ENCODE measurements at regions not wholly inside any gene's neighbourhood (a gene's known extent, or its start where the extent isn't known, plus 50 kb on each side); places are given as distances from the start of the nearest gene placed in this dataset.

DNA sequence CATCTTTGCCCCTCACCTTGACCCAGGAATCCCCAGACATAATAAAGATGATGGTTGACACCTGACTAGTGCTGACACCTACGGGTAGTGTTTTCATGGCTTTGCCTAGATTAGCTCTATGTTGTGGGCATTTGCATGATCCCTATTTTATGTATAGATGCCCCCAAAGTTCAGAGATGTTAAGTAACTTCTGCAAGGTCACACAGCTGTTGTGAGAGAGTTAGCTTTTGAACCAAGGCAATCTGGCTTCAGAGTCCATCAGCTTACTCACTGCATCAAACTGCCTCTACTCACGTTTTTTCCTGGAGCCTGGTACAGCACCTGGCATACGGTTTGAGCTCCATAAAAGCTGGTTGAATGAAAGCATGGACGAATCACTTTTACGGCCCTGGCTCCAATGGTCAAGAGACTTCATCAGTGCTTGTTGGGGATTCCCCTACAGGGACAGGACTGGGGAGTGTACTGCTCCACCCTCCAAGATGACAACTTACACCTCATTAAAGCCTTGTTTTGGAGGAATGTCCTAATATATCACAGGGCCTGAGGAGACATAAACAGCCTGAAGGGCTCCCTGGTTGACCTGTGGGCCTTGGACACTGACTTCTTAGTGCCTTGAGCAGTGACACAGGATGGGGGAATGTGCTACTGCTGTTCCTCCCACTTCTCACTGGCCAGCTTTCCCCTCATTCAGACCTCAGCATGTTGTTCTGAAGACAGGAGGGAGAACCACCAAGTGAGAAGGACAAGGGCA lies 193.2 kb upstream of the ASIC2 start:
- Histone ChIP-seq H3K4me1 (ENCODE audit: insufficient read depth) (no peaks in the 10 kb centered on the region), H3K4me3 (no peak overlapping the region), H3K36me3 (no peaks in the 10 kb centered on the region), H3K27ac (no peak overlapping the region), H3K27me3 (no peaks in the 10 kb centered on the region), H3K9me3 (no peaks in the 10 kb centered on the region)
- no peak for DNase-seq
- intact Hi-C loops (cut with DNase I): no loop called here
- WGBS, 3 donors: 62 to 76% (median 64%) methylated on average over 5 of the region's 5 CpGs
- TF ChIP-seq POLR2A (IDR thresholded peaks at IDR 0.05) (no peak), EP300 (IDR thresholded peaks at IDR 0.05) (no peak)
- TF ChIP-seq, protein P1, sequence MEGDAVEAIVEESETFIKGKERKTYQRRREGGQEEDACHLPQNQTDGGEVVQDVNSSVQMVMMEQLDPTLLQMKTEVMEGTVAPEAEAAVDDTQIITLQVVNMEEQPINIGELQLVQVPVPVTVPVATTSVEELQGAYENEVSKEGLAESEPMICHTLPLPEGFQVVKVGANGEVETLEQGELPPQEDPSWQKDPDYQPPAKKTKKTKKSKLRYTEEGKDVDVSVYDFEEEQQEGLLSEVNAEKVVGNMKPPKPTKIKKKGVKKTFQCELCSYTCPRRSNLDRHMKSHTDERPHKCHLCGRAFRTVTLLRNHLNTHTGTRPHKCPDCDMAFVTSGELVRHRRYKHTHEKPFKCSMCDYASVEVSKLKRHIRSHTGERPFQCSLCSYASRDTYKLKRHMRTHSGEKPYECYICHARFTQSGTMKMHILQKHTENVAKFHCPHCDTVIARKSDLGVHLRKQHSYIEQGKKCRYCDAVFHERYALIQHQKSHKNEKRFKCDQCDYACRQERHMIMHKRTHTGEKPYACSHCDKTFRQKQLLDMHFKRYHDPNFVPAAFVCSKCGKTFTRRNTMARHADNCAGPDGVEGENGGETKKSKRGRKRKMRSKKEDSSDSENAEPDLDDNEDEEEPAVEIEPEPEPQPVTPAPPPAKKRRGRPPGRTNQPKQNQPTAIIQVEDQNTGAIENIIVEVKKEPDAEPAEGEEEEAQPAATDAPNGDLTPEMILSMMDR (IDR thresholded peaks at IDR 0.05): no peak

- Histone ChIP-seq H3K4me1 (ENCODE audit: insufficient read depth) (no peaks in the 10 kb centered on the region), H3K27ac (no peak overlapping the region), H3K27me3 (no peaks in the 10 kb centered on the region), H3K36me3 (no peaks in the 10 kb centered on the region), H3K9me3 (no peaks in the 10 kb centered on the region), H3K4me3 (no peak overlapping the region)
- DNase-seq: no peak
- intact Hi-C loops (cut with DNase I): no loop called here
- WGBS, 3 donors: 67 to 87% (median 78%) methylated on average over 4 of the region's 4 CpGs
- TF ChIP-seq POLR2A (IDR thresholded peaks at IDR 0.05) (no peak), EP300 (IDR thresholded peaks at IDR 0.05) (no peak)
- TF ChIP-seq, protein P1 (IDR thresholded peaks at IDR 0.05): no peak
These were observed 194.2 kb upstream of the ASIC2 start for GRCh38 chr17:33487187-33487879.

GRCh38 chr17:33491871-33492481 lies 198.9 kb upstream of the ASIC2 start:
- Histone ChIP-seq H3K4me1 (ENCODE audit: insufficient read depth) (peaks cover 2% of the 10 kb centered on the region), H3K27ac (no peak overlapping the region), H3K27me3 (no peaks in the 10 kb centered on the region), H3K4me3 (no peak overlapping the region), H3K36me3 (no peaks in the 10 kb centered on the region), H3K9me3 (no peaks in the 10 kb centered on the region)
- DNase-seq: no peak
- TF ChIP-seq EP300 (IDR thresholded peaks at IDR 0.05) (no peak), POLR2A (IDR thresholded peaks at IDR 0.05) (no peak)
- TF ChIP-seq, protein P1 (IDR thresholded peaks at IDR 0.05): no peak
- intact Hi-C loops (cut with DNase I): no loop called here
- 78 to 84% (median 80%) methylated on average over 9 of the region's 9 CpGs for WGBS, 3 donors

DNA sequence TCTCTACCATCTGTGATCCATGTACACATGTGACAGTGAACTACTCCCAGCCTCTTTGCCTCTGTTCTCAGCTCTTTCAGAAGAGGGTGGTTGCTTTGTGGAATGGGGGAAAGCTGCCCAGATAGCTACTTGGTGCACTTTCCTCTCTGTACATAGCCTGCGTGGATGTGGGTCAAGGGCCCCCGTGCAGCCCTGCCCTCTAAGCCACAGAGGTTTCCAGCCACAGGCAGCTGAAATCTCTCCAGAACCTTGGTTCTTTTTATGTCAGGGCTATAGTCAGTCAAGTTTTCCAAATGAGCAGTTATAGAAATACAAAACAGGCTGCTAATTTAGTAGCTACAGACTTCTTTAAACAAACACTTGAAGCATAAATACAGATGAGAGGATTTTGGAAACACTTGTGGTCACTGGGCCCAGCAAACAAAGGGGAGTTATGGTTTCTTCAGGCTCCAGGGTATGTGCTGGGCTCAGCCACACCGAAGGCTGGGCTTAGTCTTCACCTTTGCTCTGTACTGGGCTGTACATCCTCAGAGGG lies 199.7 kb upstream of the ASIC2 start:
- TF ChIP-seq, protein P1 (IDR thresholded peaks at IDR 0.05): no peak
- TF ChIP-seq EP300 (IDR thresholded peaks at IDR 0.05) (no peak), POLR2A (IDR thresholded peaks at IDR 0.05) (no peak)
- Histone ChIP-seq H3K9me3 (no peaks in the 10 kb centered on the region), H3K4me3 (no peak overlapping the region), H3K4me1 (ENCODE audit: insufficient read depth) (peaks cover 2% of the 10 kb centered on the region), H3K27ac (no peak overlapping the region), H3K36me3 (no peaks in the 10 kb centered on the region), H3K27me3 (no peaks in the 10 kb centered on the region)
- WGBS, 3 donors: 10 to 29% (median 23%) methylated on average over 3 of the region's 3 CpGs
- no peak for DNase-seq
- intact Hi-C loops (cut with DNase I): no loop called here
